H1 (cell line): ENCODE measurements at regions not wholly inside any gene's neighbourhood (a gene's known extent, or its start where the extent isn't known, plus 50 kb on each side); places are given as distances from the start of the nearest gene placed in this dataset.

Experiments
- CTCF ChIA-PET: fragments of 300-600 bp; sonication (Branson Sonifier 250); formaldehyde crosslinking; loops from one replicate; lab custom pipeline; 2021; ENCODE audit not compliant: partially characterized antibody; lab: Charles Lee
- POLR2A ChIA-PET: fragments of 300-600 bp; sonication (Branson Sonifier 250); formaldehyde crosslinking; loops from one replicate; lab custom pipeline; 2021; ENCODE audit warnings: inconsistent platforms; ENCODE audit not compliant: partially characterized antibody; lab: Charles Lee
- DNase-seq, 2 experiments: peaks; one replicate each; pipeline versions ENCODE4 v3.0.0 to v3.0.0-alpha.2; 2010 to 2022; ENCODE audit warnings: low spot score in 2 of 2, low read depth in 1 of 2, mixed read lengths in 1 of 2
- FAIRE-seq: peaks from 2 replicates; lab custom pipeline; 2011; peaks lifted over from hg19 to GRCh38; lab: Jason Lieb, UNC
- H2AFZ ChIP-seq: 2 replicates; pipeline ENCODE4 v1.8.1; 2012; ENCODE audit warnings: low read length, inconsistent platforms
- H2AK5ac ChIP-seq: 2 replicates; pipeline ENCODE4 v1.6.1; 2013; ENCODE audit warnings: low read depth, low read length
- H2BK120ac ChIP-seq: replicated peaks from 2 replicates; pipeline ENCODE3; 2013; ENCODE audit warnings: low read depth, low read length, inconsistent platforms
- H2BK12ac ChIP-seq: 2 replicates; pipeline ENCODE4 v1.6.1; 2013; ENCODE audit warnings: low read depth, low read length
- H2BK15ac ChIP-seq: 2 replicates; pipeline ENCODE4 v1.6.1; 2013; ENCODE audit warnings: low read length
- H2BK20ac ChIP-seq: 2 replicates; pipeline ENCODE4 v1.6.1; 2013; ENCODE audit warnings: low read length
- H2BK5ac ChIP-seq: 2 replicates; pipeline ENCODE4 v1.6.1; 2013; ENCODE audit warnings: low read depth, low read length
- H3K14ac ChIP-seq: 2 replicates; pipeline ENCODE4 v1.6.1; 2013; ENCODE audit warnings: inconsistent platforms; ENCODE audit not compliant: insufficient read length
- H3K18ac ChIP-seq: 2 replicates; pipeline ENCODE4 v1.6.1; 2013; ENCODE audit warnings: low read length; ENCODE audit errors: extremely low read depth
- H3K23ac ChIP-seq: 2 replicates; pipeline ENCODE4 v1.6.1; 2013; ENCODE audit warnings: inconsistent platforms; ENCODE audit not compliant: insufficient read length
- H3K23me2 ChIP-seq: 2 replicates; pipeline ENCODE4 v1.6.1; 2013; ENCODE audit warnings: low read depth, low read length
- H3K27ac ChIP-seq: 2 replicates; pipeline ENCODE4 v1.6.1; 2011; ENCODE audit warnings: low read depth, low read length, inconsistent platforms
- H3K27me3 ChIP-seq, 4 experiments: replicated peaks in 1 of 4; 1 replicate in 1 of 4; 2 replicates in 3 of 4; pipeline versions ENCODE4 v1.6.1 to v1.8.1; 2011 to 2013; ENCODE audit warnings: low read length in 3 of 4, mild to moderate bottlenecking in 3 of 4, inconsistent platforms in 2 of 4, mixed read lengths in 2 of 4, moderate library complexity in 1 of 4; ENCODE audit not compliant: control insufficient read depth in 3 of 4, insufficient read depth in 3 of 4; ENCODE audit errors: extremely low read depth in 1 of 4
- H3K36me3 ChIP-seq, 4 experiments: 2 replicates each; pipeline versions ENCODE4 v1.6.1 to v1.8.1; 2011 to 2013; ENCODE audit warnings: mild to moderate bottlenecking in 4 of 4, low read length in 3 of 4, moderate library complexity in 2 of 4, control low read depth in 1 of 4, inconsistent platforms in 1 of 4; ENCODE audit not compliant: insufficient read depth in 4 of 4, control insufficient read depth in 2 of 4
- H3K4ac ChIP-seq: replicated peaks from 2 replicates; pipeline ENCODE3; 2013; ENCODE audit warnings: low read length, low read depth, mixed read lengths, inconsistent platforms; ENCODE audit not compliant: insufficient read length
- H3K4me1 ChIP-seq, 4 experiments: replicated peaks in 1 of 4; 1 replicate in 1 of 4; 2 replicates in 3 of 4; pipeline versions ENCODE4 v1.6.1 to v1.8.1; 2011 to 2013; ENCODE audit warnings: low read length in 3 of 4, inconsistent platforms in 2 of 4, mixed read lengths in 1 of 4; ENCODE audit not compliant: insufficient read depth in 4 of 4, control insufficient read depth in 3 of 4
- H3K4me2 ChIP-seq, 2 experiments: 2 replicates each; pipeline versions ENCODE4 v1.6.1 to v1.8.1; 2011 to 2013; ENCODE audit warnings: low read depth in 2 of 2, low read length in 2 of 2, control low read depth in 1 of 2, inconsistent platforms in 1 of 2, mild to moderate bottlenecking in 1 of 2; ENCODE audit not compliant: insufficient read depth in 1 of 2
- H3K4me3 ChIP-seq, 4 experiments: fragments of 200-600, 300-600 bp in 1 of 4; sonication (generic), shearing (Covaris generic), sonication (Bioruptor Twin) in 1 of 4; 2 replicates each; pipeline versions ENCODE4 v1.5.1 to v1.8.1; 2011 to 2016; ENCODE audit warnings: low read length in 4 of 4, low read depth in 3 of 4, control low read depth in 2 of 4, inconsistent platforms in 2 of 4, mild to moderate bottlenecking in 2 of 4, mixed read lengths in 1 of 4, moderate library complexity in 1 of 4; ENCODE audit not compliant: insufficient read depth in 2 of 4; ENCODE audit errors: extremely low read depth in 1 of 4
- H3K56ac ChIP-seq: replicated peaks from 2 replicates; pipeline ENCODE3; 2013; ENCODE audit warnings: low read depth, mild to moderate bottlenecking, mixed read lengths, low read length, inconsistent platforms; ENCODE audit not compliant: insufficient read length
- H3K79me1 ChIP-seq: 2 replicates; pipeline ENCODE4 v1.6.1; 2013; ENCODE audit warnings: low read depth, low read length, control low read depth
- H3K79me2 ChIP-seq, 2 experiments: 2 replicates each; pipeline versions ENCODE4 v1.6.1 to v1.8.1; 2012 to 2013; ENCODE audit warnings: low read length in 2 of 2, mild to moderate bottlenecking in 2 of 2, inconsistent platforms in 1 of 2; ENCODE audit not compliant: insufficient read depth in 2 of 2, control insufficient read depth in 1 of 2
- H3K9ac ChIP-seq, 4 experiments: replicated peaks in 1 of 4; 1 replicate in 1 of 4; 2 replicates in 3 of 4; pipeline versions ENCODE4 v1.6.1 to v1.8.1; 2011 to 2013; ENCODE audit warnings: low read depth in 3 of 4, low read length in 3 of 4, control low read depth in 2 of 4, mild to moderate bottlenecking in 2 of 4, moderate library complexity in 2 of 4, inconsistent platforms in 1 of 4; ENCODE audit errors: extremely low read depth in 1 of 4
- H3K9me3 ChIP-seq, 2 experiments: 2 replicates each; pipeline versions ENCODE4 v1.6.1 to v1.8.1; 2012 to 2013; ENCODE audit warnings: mild to moderate bottlenecking in 2 of 2, moderate library complexity in 2 of 2, control low read depth in 1 of 2, inconsistent platforms in 1 of 2, low read depth in 1 of 2, low read length in 1 of 2, mixed read lengths in 1 of 2; ENCODE audit not compliant: insufficient read depth in 2 of 2
- H4K20me1 ChIP-seq, 2 experiments: replicated peaks in 1 of 2; 2 replicates each; pipeline versions ENCODE3 to v1.8.1; 2011 to 2013; ENCODE audit warnings: inconsistent platforms in 2 of 2, low read length in 2 of 2, mild to moderate bottlenecking in 1 of 2; ENCODE audit not compliant: insufficient read depth in 2 of 2, control insufficient read depth in 1 of 2
- H4K5ac ChIP-seq: 2 replicates; pipeline ENCODE4 v1.6.1; 2013; ENCODE audit warnings: low read length, low read depth, mixed read lengths, inconsistent platforms; ENCODE audit not compliant: insufficient read length
- H4K8ac ChIP-seq: 2 replicates; pipeline ENCODE4 v1.8.0; 2013; ENCODE audit warnings: mild to moderate bottlenecking, moderate library complexity, low read length, inconsistent platforms; ENCODE audit not compliant: insufficient read depth; ENCODE audit errors: extremely low read depth
- H4K91ac ChIP-seq: replicated peaks from 2 replicates; pipeline ENCODE3; 2013; ENCODE audit warnings: low read length, mixed read lengths, inconsistent platforms; ENCODE audit not compliant: insufficient read length
- BCL11A ChIP-seq, 2 experiments: IDR thresholded peaks; one replicate each; pipeline ENCODE4 v1.6.1; 2011; ENCODE audit warnings: low read depth in 2 of 2, low read length in 2 of 2, mild to moderate bottlenecking in 2 of 2
- E2F6 ChIP-seq: IDR thresholded peaks from 2 replicates; pipeline ENCODE4 v1.6.1; 2012; ENCODE audit warnings: inconsistent platforms
- POU5F1 ChIP-seq: IDR thresholded peaks from 2 replicates; pipeline ENCODE4 v1.6.1; 2011; ENCODE audit warnings: low read depth, mild to moderate bottlenecking, low read length, moderate library complexity
- WGBS, 2 experiments: shearing (Covaris generic) in 1 of 2; methylation state at CpG; one replicate each; pipeline versions ENCODE4 v1.1.6 to v1.1.7; 2013 to 2015; ENCODE audit warnings: low lambda C conversion rate in 2 of 2, mixed read lengths in 2 of 2, inconsistent platforms in 1 of 2, low coverage in 1 of 2, missing lambda C conversion rate in 1 of 2; ENCODE audit not compliant: insufficient replicate concordance in 2 of 2, insufficient coverage in 1 of 2, insufficient read length in 1 of 2; ENCODE audit errors: extremely low coverage in 1 of 2, missing lambda C conversion rate in 1 of 2; 5-methylcytosine and 5-hydroxymethylcytosine counted together

- H3K27ac ChIP-seq, result no peak overlapping the region
- no peak overlapping the region for H3K9ac ChIP-seq
- no peak overlapping the region for H3K4me3 ChIP-seq
- H3K36me3 ChIP-seq, result no peaks in the 10 kb centered on the region
- no peaks in the 10 kb centered on the region for H3K79me2 ChIP-seq
- H3K4me2 ChIP-seq, result no peak overlapping the region
- TF ChIP-seq POU5F1 (0 out of 2 replicates have a peak, but pooled peaks have one; percentile 44), E2F6 (no peak), BCL11A (IDR thresholded peaks at IDR 0.05; ENCODE audit: low read depth in 2 of 2, low read length in 2 of 2) (no peak)
- ChIA-PET CTCF (interaction anchor here (1.0 to 1.5 kb wide), 3 partner anchors 9 to 23 kb away, joined by 3 to 4 read pairs (median 3); no protein-coding TSS in a partner anchor), POLR2A (no interaction called here)
- H3K18ac ChIP-seq, result no peak overlapping the region; the same call in 1 of the 2 replicates
- 0 out of 2 replicates have a peak, but pooled peaks cover 1% of the 10 kb centered on the region for H3K23me2 ChIP-seq
- no peak overlapping the region for H4K8ac ChIP-seq
- H3K14ac ChIP-seq, result no peak overlapping the region
- no peak overlapping the region for H2BK20ac ChIP-seq
- H2BK12ac ChIP-seq, result no peak overlapping the region
- H2BK15ac ChIP-seq, result no peak overlapping the region
- DNase-seq, result peak in 1 of 2 experiments; percentile 26
- WGBS, 2 experiments, result 88% methylated on average over 4 of the region's 4 CpGs; no CpG with 5 or more reads in 1 of the 2 experiments
- H2BK5ac ChIP-seq, result no peak overlapping the region
- 0 out of 2 replicates have a peak overlapping the region, but pooled peaks have one; percentile 39 for H2AK5ac ChIP-seq
- H3K9me3 ChIP-seq, result no peaks in the 10 kb centered on the region
- FAIRE-seq, result no peak
- H3K79me1 ChIP-seq, result no peaks in the 10 kb centered on the region
- H4K20me1 ChIP-seq, result no peaks in the 10 kb centered on the region
- no peak overlapping the region for H2BK120ac ChIP-seq
- H3K4me1 ChIP-seq, result no peaks in the 10 kb centered on the region
- H3K27me3 ChIP-seq, result no peaks in the 10 kb centered on the region
- no peak overlapping the region for H4K5ac ChIP-seq
- no peak overlapping the region for H4K91ac ChIP-seq
- no peak overlapping the region for H3K4ac ChIP-seq
- H3K23ac ChIP-seq, result no peak overlapping the region
- no peak overlapping the region for H3K56ac ChIP-seq
- no peak overlapping the region for H2AFZ ChIP-seq
Observed at GRCh38 chr2:129870685-129871241, 108.7 kb upstream of the RAB6C start.
